DND-41 (cell line): ENCODE measurements at regions not wholly inside any gene's neighbourhood (a gene's known extent, or its start where the extent isn't known, plus 50 kb on each side); places are given as distances from the start of the nearest gene placed in this dataset.

Source experiments
- ATAC-seq: fragments of 200-7000 bp; cut with Tn5 transposase; 3 replicates; pipeline ENCODE4 v1.9.1; 2021; ENCODE audit warnings: low read depth; ENCODE audit not compliant: insufficient read depth
- DNase-seq: peaks from one replicate; pipeline ENCODE4 v3.0.0-alpha.2; 2020
- H2AFZ ChIP-seq: 2 replicates; pipeline ENCODE4 v1.6.0; 2012; ENCODE audit warnings: low read depth, low read length
- H3K27ac ChIP-seq: 2 replicates; pipeline ENCODE4 v1.5.1; 2012; ENCODE audit warnings: low read length, inconsistent platforms
- H3K27me3 ChIP-seq: fragments of 200-600 bp; sonication (generic); 2 replicates; pipeline ENCODE4 v1.6.0; 2012; ENCODE audit warnings: low read length, mild to moderate bottlenecking, inconsistent platforms; ENCODE audit not compliant: insufficient read depth, poor library complexity
- H3K36me3 ChIP-seq: 2 replicates; pipeline ENCODE4 v1.5.1; 2012; ENCODE audit warnings: low read length, inconsistent platforms; ENCODE audit not compliant: insufficient read depth
- H3K4me1 ChIP-seq: 2 replicates; pipeline ENCODE4 v1.5.1; 2012; ENCODE audit warnings: mild to moderate bottlenecking, low read length; ENCODE audit not compliant: insufficient read depth
- H3K4me2 ChIP-seq: 2 replicates; pipeline ENCODE4 v1.6.0; 2012; ENCODE audit warnings: mild to moderate bottlenecking, moderate library complexity, low read length, inconsistent platforms; ENCODE audit not compliant: insufficient read depth
- H3K4me3 ChIP-seq, 2 experiments: fragments of 200-600 bp in 1 of 2; shearing (Covaris generic) in 1 of 2; 2 replicates each; pipeline ENCODE4 v1.5.1; 2012 to 2016; ENCODE audit warnings: inconsistent platforms in 2 of 2, low read length in 2 of 2, mild to moderate bottlenecking in 2 of 2, low read depth in 1 of 2, moderate library complexity in 1 of 2
- H3K79me2 ChIP-seq: 2 replicates; pipeline ENCODE4 v1.6.0; 2012; ENCODE audit warnings: low read length, inconsistent platforms; ENCODE audit not compliant: insufficient read depth
- H3K9ac ChIP-seq: 2 replicates; pipeline ENCODE4 v1.6.0; 2012; ENCODE audit warnings: low read depth, mild to moderate bottlenecking, inconsistent platforms, low read length, moderate library complexity
- H3K9me3 ChIP-seq: 2 replicates; pipeline ENCODE4 v1.5.1; 2012; ENCODE audit warnings: low read length, moderate library complexity, mild to moderate bottlenecking, inconsistent platforms; ENCODE audit not compliant: insufficient read depth, severe bottlenecking
- H4K20me1 ChIP-seq: 2 replicates; pipeline ENCODE4 v1.6.0; 2012; ENCODE audit warnings: low read length; ENCODE audit not compliant: insufficient read depth
- CTCF ChIP-seq: IDR thresholded peaks from 2 replicates; pipeline ENCODE4 v1.5.1; 2012; ENCODE audit warnings: borderline replicate concordance, low read length, moderate library complexity, mild to moderate bottlenecking; ENCODE audit not compliant: poor library complexity, severe bottlenecking; ENCODE audit errors: extremely low read depth
- EZH2 ChIP-seq: IDR thresholded peaks from 3 replicates; pipeline ENCODE4 v1.6.1; 2012; ENCODE audit warnings: borderline replicate concordance, low read depth, mild to moderate bottlenecking, moderate library complexity, low read length, inconsistent platforms; ENCODE audit not compliant: severe bottlenecking

- no peak overlapping the region for H3K4me3 ChIP-seq
- ATAC-seq (no peak), DNase-seq (no peak)
- H3K79me2 ChIP-seq, result no peaks in the 10 kb centered on the region
- no peak overlapping the region for H3K4me2 ChIP-seq
- no peaks in the 10 kb centered on the region for H3K36me3 ChIP-seq
- no peak overlapping the region for H2AFZ ChIP-seq
- no peaks in the 10 kb centered on the region for H3K4me1 ChIP-seq
- H4K20me1 ChIP-seq, result no peaks in the 10 kb centered on the region
- no peaks in the 10 kb centered on the region for H3K27me3 ChIP-seq
- no peak overlapping the region for H3K27ac ChIP-seq
- H3K9ac ChIP-seq, result no peak overlapping the region
- H3K9me3 ChIP-seq, result no peaks in the 10 kb centered on the region
- TF ChIP-seq CTCF (no peak), EZH2 (no peak)
Measured at GRCh38 chr13:89812856-89813255, 1534.6 kb upstream of the MIR17HG start.

- Histone ChIP-seq H3K36me3 (no peaks in the 10 kb centered on the region), H3K79me2 (no peaks in the 10 kb centered on the region), H3K9ac (no peak overlapping the region), H3K4me1 (no peaks in the 10 kb centered on the region), H3K27ac (no peak overlapping the region), H4K20me1 (no peaks in the 10 kb centered on the region), H3K9me3 (no peaks in the 10 kb centered on the region), H3K27me3 (no peaks in the 10 kb centered on the region), H2AFZ (no peak overlapping the region), H3K4me3 (no peak overlapping the region), H3K4me2 (no peak overlapping the region)
- ATAC-seq (no peak), DNase-seq (no peak)
- TF ChIP-seq EZH2 (no peak), CTCF (no peak)
Measured at GRCh38 chr13:89816404-89816803, 1531.1 kb upstream of the MIR17HG start.

GRCh38 chr13:89822467-89822866, 1525.0 kb upstream of the MIR17HG start:
- no peak for TF ChIP-seq CTCF
- TF ChIP-seq EZH2, result no peak

GRCh38 chr13:89827552-89827951, 1519.9 kb upstream of the MIR17HG start:
- no peaks in the 10 kb centered on the region for H4K20me1 ChIP-seq
- no peaks in the 10 kb centered on the region for H3K9me3 ChIP-seq
- H3K9ac ChIP-seq, result no peak overlapping the region
- H3K36me3 ChIP-seq, result no peaks in the 10 kb centered on the region
- H3K79me2 ChIP-seq, result no peaks in the 10 kb centered on the region
- ATAC-seq (no peak), DNase-seq (no peak)
- H3K27ac ChIP-seq, result no peak overlapping the region
- no peak overlapping the region for H3K4me3 ChIP-seq
- TF ChIP-seq CTCF, result no peak
- TF ChIP-seq EZH2, result no peak
- H3K4me1 ChIP-seq, result no peaks in the 10 kb centered on the region
- H3K27me3 ChIP-seq, result no peaks in the 10 kb centered on the region
- H2AFZ ChIP-seq, result no peak overlapping the region
- no peak overlapping the region for H3K4me2 ChIP-seq

More at GRCh38 chr13:89822467-89822866, 1525.0 kb upstream of the MIR17HG start:
- H3K27me3 ChIP-seq, result no peaks in the 10 kb centered on the region
- H3K4me3 ChIP-seq, result no peak overlapping the region
- H3K9me3 ChIP-seq, result no peaks in the 10 kb centered on the region
- no peak overlapping the region for H2AFZ ChIP-seq
- no peaks in the 10 kb centered on the region for H3K4me1 ChIP-seq
- no peak overlapping the region for H3K9ac ChIP-seq
- no peaks in the 10 kb centered on the region for H3K79me2 ChIP-seq
- no peak overlapping the region for H3K4me2 ChIP-seq
- no peaks in the 10 kb centered on the region for H4K20me1 ChIP-seq
- ATAC-seq, result no peak
- no peaks in the 10 kb centered on the region for H3K36me3 ChIP-seq
- DNase-seq, result no peak
- H3K27ac ChIP-seq, result no peak overlapping the region
